ENCODE measurements at regions not wholly inside any gene's neighbourhood (a gene's known extent, or its start where the extent isn't known, plus 50 kb on each side); places are given as distances from the start of the nearest gene placed in this dataset.

GRCh38 chr7:47671358-47671757, 89.4 kb upstream of the TNS3 start:
- DNase-seq (ENCODE audit: low spot score), result no peak
- in situ Hi-C loops (cut with MboI; ENCODE audit: low sequenced_read_pairs, unreplicated experiment), result no loop called here
- no peak for TF ChIP-seq CTCF (IDR thresholded peaks at IDR 0.05; ENCODE audit: borderline replicate concordance, control extremely low read depth, extremely low read depth, insufficient read depth, missing control alignments)

- TF ChIP-seq CTCF (IDR thresholded peaks at IDR 0.05; ENCODE audit: borderline replicate concordance, control extremely low read depth, extremely low read depth, insufficient read depth, missing control alignments), result no peak
- in situ Hi-C loops (cut with MboI; ENCODE audit: low sequenced_read_pairs, unreplicated experiment), result no loop called here
- DNase-seq (ENCODE audit: low spot score), result peak; percentile 75
Observed at GRCh38 chr7:47670729-47671128, 88.8 kb upstream of the TNS3 start.

- in situ Hi-C loops (cut with MboI; ENCODE audit: low sequenced_read_pairs, unreplicated experiment), result no loop called here
- no peak for TF ChIP-seq CTCF (IDR thresholded peaks at IDR 0.05; ENCODE audit: borderline replicate concordance, control extremely low read depth, extremely low read depth, insufficient read depth, missing control alignments)
- DNase-seq (ENCODE audit: low spot score), result no peak
Observed at GRCh38 chr7:47669901-47670384, 88.0 kb upstream of the TNS3 start.

- no peak for TF ChIP-seq CTCF (IDR thresholded peaks at IDR 0.05; ENCODE audit: borderline replicate concordance, control extremely low read depth, extremely low read depth, insufficient read depth, missing control alignments)
- in situ Hi-C loops (cut with MboI; ENCODE audit: low sequenced_read_pairs, unreplicated experiment), result no loop called here
- peak; percentile 82 for DNase-seq (ENCODE audit: low spot score)
Observed at GRCh38 chr7:47669178-47669891, 87.4 kb upstream of the TNS3 start.

- no peak for TF ChIP-seq CTCF (IDR thresholded peaks at IDR 0.05; ENCODE audit: borderline replicate concordance, control extremely low read depth, extremely low read depth, insufficient read depth, missing control alignments)
- in situ Hi-C loops (cut with MboI; ENCODE audit: low sequenced_read_pairs, unreplicated experiment), result no loop called here
- DNase-seq (ENCODE audit: low spot score), result no peak
Observed at GRCh38 chr7:47666164-47666862, 84.4 kb upstream of the TNS3 start.

- in situ Hi-C loops (cut with MboI; ENCODE audit: low sequenced_read_pairs, unreplicated experiment), result no loop called here
- no peak for TF ChIP-seq CTCF (IDR thresholded peaks at IDR 0.05; ENCODE audit: borderline replicate concordance, control extremely low read depth, extremely low read depth, insufficient read depth, missing control alignments)
- no peak for DNase-seq (ENCODE audit: low spot score)
Observed at GRCh38 chr7:47664650-47665195, 82.8 kb upstream of the TNS3 start.

Data from GM13976 (cell line).